ENCODE measurements at regions not wholly inside any gene's neighbourhood (a gene's known extent, or its start where the extent isn't known, plus 50 kb on each side); places are given as distances from the start of the nearest gene placed in this dataset.
A peak's percentile ranks its signal among the peaks of the same experiment; 100 is the strongest.
"Not testable (repeated sequence)": the region's sequence is repeated elsewhere in the genome, so short reads cannot be mapped to it uniquely, and the experiment has no call there.

DNA sequence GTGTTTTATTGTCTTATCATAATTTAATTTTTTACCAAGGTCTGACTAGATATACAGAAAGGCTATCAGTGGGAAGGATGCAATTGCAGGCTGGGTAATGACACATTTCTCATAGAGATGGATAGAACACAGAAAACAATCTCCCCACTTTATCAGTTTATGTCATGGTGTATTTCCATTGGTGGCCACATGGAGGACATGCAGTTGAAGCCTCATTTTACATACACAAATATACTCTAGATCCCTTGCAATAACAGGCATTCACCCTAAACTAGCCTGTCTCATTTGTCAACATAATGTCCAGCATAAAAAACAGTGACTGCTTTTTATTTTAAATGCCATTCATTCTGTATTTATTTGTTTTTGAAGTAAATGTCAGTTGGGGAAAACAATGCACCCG lies 526.3 kb downstream of the GABRG2 start:
- no peak for DNase-seq (ENCODE audit: low spot score)
- TF ChIP-seq, protein P1, sequence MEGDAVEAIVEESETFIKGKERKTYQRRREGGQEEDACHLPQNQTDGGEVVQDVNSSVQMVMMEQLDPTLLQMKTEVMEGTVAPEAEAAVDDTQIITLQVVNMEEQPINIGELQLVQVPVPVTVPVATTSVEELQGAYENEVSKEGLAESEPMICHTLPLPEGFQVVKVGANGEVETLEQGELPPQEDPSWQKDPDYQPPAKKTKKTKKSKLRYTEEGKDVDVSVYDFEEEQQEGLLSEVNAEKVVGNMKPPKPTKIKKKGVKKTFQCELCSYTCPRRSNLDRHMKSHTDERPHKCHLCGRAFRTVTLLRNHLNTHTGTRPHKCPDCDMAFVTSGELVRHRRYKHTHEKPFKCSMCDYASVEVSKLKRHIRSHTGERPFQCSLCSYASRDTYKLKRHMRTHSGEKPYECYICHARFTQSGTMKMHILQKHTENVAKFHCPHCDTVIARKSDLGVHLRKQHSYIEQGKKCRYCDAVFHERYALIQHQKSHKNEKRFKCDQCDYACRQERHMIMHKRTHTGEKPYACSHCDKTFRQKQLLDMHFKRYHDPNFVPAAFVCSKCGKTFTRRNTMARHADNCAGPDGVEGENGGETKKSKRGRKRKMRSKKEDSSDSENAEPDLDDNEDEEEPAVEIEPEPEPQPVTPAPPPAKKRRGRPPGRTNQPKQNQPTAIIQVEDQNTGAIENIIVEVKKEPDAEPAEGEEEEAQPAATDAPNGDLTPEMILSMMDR (IDR thresholded peaks at IDR 0.05; ENCODE audit: extremely low read depth, insufficient read depth, missing control alignments) = peak; percentile 41
- in situ Hi-C loops (cut with MboI; ENCODE audit: low pct_unique_long_range_greater_than_20kb, low sequenced_read_pairs, unreplicated experiment) = no loop called here

DNA sequence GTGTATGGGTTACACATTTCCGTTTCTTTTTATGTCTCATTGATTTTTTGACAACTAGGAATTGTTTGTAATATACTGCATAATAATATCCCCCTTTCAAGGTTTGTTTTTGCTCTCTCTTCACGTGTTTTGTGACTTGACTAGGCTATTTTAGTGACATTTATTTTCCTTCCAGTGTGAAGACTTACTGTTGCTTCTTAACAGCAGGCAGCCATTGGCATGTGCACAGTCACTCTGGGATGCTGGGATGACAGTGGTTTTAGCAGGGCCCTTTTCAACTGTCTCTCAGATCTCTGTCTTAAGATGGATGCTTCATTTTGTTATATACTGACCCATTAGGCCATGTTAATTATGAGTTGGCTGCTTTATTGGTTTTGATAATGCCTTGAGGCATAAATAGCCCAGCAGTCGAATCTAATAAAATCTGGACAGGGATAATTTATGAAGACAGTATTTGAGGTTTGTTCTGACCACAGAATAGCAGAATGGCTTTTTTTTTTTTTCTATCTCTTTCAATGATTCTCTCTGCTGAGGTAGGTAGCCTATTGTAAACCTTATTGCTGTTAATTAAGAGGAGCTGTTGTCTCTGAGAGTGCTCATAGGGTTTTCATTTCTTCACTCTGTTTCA lies 536.0 kb downstream of the GABRG2 start:
- DNase-seq (ENCODE audit: low spot score) = no peak
- in situ Hi-C loops (cut with MboI; ENCODE audit: low pct_unique_long_range_greater_than_20kb, low sequenced_read_pairs, unreplicated experiment) = no loop called here
- TF ChIP-seq, protein P1 (IDR thresholded peaks at IDR 0.05; ENCODE audit: extremely low read depth, insufficient read depth, missing control alignments) = no peak

DNA sequence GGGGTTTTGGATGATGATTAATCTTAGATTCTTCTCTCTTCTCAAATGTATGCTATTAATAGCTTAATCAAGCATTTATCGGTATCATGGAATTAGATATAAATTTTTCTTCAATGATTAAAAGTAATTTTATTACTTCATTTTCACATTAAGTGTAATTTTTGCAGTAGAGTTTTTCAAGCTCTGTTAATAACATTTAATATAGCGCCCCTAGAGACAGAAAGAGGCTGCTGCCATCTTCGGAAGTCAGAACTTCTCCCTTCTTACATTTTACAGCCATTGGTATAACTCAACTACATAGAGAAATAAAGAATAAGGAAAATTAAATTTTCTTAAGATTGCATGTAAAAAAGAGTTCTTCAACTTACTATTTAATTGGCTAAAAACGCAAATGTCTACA lies 540.3 kb downstream of the GABRG2 start:
- TF ChIP-seq, protein P1 (IDR thresholded peaks at IDR 0.05; ENCODE audit: extremely low read depth, insufficient read depth, missing control alignments) = no peak
- in situ Hi-C loops (cut with MboI; ENCODE audit: low pct_unique_long_range_greater_than_20kb, low sequenced_read_pairs, unreplicated experiment) = no loop called here
- DNase-seq (ENCODE audit: low spot score) = no peak

DNA sequence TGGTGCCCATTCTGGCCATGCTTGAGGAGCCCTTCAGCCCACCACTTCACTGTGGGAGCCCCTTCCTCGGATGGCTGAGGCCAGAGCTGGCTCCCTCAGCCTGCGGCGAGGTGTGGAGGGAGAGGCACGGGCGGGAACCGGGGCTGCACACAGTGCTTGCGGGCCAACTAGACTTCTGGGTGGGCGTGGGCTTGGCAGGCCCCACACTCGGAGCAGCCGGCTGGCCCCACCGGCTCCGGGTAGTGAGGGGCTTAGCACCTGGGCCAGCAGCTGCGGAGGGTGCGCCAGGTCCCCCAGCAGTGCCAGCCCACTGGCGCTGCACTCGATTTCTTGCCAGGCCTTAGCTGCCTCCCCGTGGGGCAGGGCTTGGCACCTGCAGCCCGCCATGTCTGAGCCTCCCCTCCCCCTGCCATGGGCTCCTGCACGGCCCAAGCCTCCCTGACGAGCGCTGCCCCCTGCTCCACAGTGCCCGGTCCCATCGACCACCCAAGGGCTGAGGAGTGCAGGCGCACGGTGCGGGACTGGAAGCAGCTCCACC lies 554.2 kb downstream of the GABRG2 start:
- in situ Hi-C loops (cut with MboI; ENCODE audit: low pct_unique_long_range_greater_than_20kb, low sequenced_read_pairs, unreplicated experiment); DNase-seq (ENCODE audit: low spot score): not testable (repeated sequence)

DNA sequence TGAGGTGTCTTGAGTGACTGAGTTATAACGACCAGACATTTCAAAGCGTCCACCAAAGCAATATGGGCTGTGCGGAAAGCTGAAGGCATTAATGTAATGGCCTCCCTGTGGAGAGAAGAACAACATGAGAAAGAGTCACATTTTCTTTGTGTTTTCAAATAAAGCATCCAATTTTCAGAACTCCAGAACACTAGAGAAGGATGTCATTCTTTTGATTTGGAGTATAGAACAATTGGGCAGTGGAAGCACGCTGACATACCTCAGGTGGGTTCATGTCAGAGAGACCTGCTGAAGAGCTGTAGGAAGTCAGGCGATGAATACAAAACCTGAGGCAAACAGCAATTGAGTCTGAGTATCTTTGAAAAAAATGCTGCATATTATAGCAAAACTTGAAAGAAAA lies 556.5 kb downstream of the GABRG2 start:
- DNase-seq (ENCODE audit: low spot score) = no peak
- in situ Hi-C loops (cut with MboI; ENCODE audit: low pct_unique_long_range_greater_than_20kb, low sequenced_read_pairs, unreplicated experiment) = no loop called here
- TF ChIP-seq, protein P1 (IDR thresholded peaks at IDR 0.05; ENCODE audit: extremely low read depth, insufficient read depth, missing control alignments) = no peak

DNA sequence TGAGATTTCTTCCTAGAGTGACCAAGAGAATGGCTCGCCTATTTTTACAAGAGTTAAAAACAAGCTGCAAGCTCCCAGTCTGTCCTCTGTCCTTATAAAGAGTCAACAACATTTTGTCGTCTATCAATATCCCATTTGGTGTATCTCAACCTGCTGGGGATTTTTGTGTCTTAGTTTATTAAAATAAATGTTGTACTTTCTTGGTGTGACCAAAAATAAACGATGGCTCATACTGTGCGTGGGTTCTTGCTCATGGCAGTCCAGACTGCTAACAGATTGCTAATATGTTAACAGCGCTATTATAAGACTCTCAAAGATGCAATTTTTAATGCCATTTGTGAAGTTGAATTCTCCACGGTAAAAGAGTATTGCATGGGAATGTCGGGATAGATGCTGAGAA lies 569.9 kb downstream of the GABRG2 start:
- no peak for DNase-seq (ENCODE audit: low spot score)
- TF ChIP-seq, protein P1 (IDR thresholded peaks at IDR 0.05; ENCODE audit: extremely low read depth, insufficient read depth, missing control alignments) = no peak
- in situ Hi-C loops (cut with MboI; ENCODE audit: low pct_unique_long_range_greater_than_20kb, low sequenced_read_pairs, unreplicated experiment) = no loop called here

DNA sequence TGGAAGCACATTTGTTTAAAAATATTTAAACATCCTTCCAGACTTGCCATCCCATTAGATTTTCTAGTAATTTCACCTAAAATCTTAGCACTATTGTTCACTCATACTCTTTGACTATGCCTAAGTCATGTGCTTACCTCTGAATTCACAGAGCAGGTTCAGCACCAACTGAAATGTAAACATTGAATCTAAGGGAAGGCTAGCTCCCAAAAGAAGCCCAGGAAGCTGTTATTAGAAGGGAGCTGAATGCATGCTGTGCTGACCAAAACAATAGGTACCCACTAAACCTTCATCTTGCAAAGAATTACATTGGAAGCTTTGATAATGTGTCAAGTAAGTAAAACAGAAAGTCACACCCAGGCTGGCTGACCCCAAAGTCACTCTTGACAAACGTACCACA lies 571.3 kb downstream of the GABRG2 start:
- DNase-seq (ENCODE audit: low spot score) = no peak
- TF ChIP-seq, protein P1 (IDR thresholded peaks at IDR 0.05; ENCODE audit: extremely low read depth, insufficient read depth, missing control alignments) = no peak
- in situ Hi-C loops (cut with MboI; ENCODE audit: low pct_unique_long_range_greater_than_20kb, low sequenced_read_pairs, unreplicated experiment) = no loop called here
